ENCODE measurements at regions not wholly inside any gene's neighbourhood (a gene's known extent, or its start where the extent isn't known, plus 50 kb on each side); places are given as distances from the start of the nearest gene placed in this dataset.
A peak's percentile ranks its signal among the peaks of the same experiment; 100 is the strongest.

- no peak for DNase-seq (ENCODE audit: low read depth in 3 of 3)
These were observed 548.5 kb downstream of the SOX6 start for GRCh38 chr11:15807827-15808226.

GRCh38 chr11:15810082-15810481 is 546.3 kb downstream of the SOX6 start:
- DNase-seq (ENCODE audit: low read depth in 3 of 3): no peak

GRCh38 chr11:15810525-15810924 is 545.8 kb downstream of the SOX6 start:
- DNase-seq (ENCODE audit: low read depth in 3 of 3): no peak

- DNase-seq (ENCODE audit: low read depth in 3 of 3): no peak
These were observed 540.8 kb downstream of the SOX6 start for GRCh38 chr11:15815246-15816195.

- DNase-seq (ENCODE audit: low read depth in 3 of 3): no peak
These were observed 540.0 kb downstream of the SOX6 start for GRCh38 chr11:15816260-15816871.

- no peak for DNase-seq (ENCODE audit: low read depth in 3 of 3)
These were observed 539.3 kb downstream of the SOX6 start for GRCh38 chr11:15817001-15817400.

- DNase-seq (ENCODE audit: low read depth in 3 of 3): no peak
These were observed 538.1 kb downstream of the SOX6 start for GRCh38 chr11:15818132-15818842.

GRCh38 chr11:15819679-15820286 is 536.6 kb downstream of the SOX6 start:
- DNase-seq (ENCODE audit: low read depth in 3 of 3): peak in 1 of 3 experiments; percentile 38

GRCh38 chr11:15821451-15821850 is 534.9 kb downstream of the SOX6 start:
- DNase-seq (ENCODE audit: low read depth in 3 of 3): no peak

GRCh38 chr11:15824060-15824459 is 532.3 kb downstream of the SOX6 start:
- DNase-seq (ENCODE audit: low read depth in 3 of 3): no peak

- DNase-seq (ENCODE audit: low read depth in 3 of 3): no peak
These were observed 530.2 kb downstream of the SOX6 start for GRCh38 chr11:15825976-15826650.

GRCh38 chr11:15826826-15827225 is 529.5 kb downstream of the SOX6 start:
- DNase-seq (ENCODE audit: low read depth in 3 of 3): peak in 1 of 3 experiments; percentile 7

- DNase-seq (ENCODE audit: low read depth in 3 of 3): no peak
These were observed 528.0 kb downstream of the SOX6 start for GRCh38 chr11:15828215-15828853.

- no peak for DNase-seq (ENCODE audit: low read depth in 3 of 3)
These were observed 527.0 kb downstream of the SOX6 start for GRCh38 chr11:15829312-15829711.

GRCh38 chr11:15830741-15831428 is 525.5 kb downstream of the SOX6 start:
- no peak for DNase-seq (ENCODE audit: low read depth in 3 of 3)

GRCh38 chr11:15835788-15836411 is 520.4 kb downstream of the SOX6 start:
- no peak for DNase-seq (ENCODE audit: low read depth in 3 of 3)

- no peak for DNase-seq (ENCODE audit: low read depth in 3 of 3)
These were observed 519.6 kb downstream of the SOX6 start for GRCh38 chr11:15836795-15837194.

GRCh38 chr11:15837901-15838489 is 518.4 kb downstream of the SOX6 start:
- DNase-seq (ENCODE audit: low read depth in 3 of 3): no peak

- no peak for DNase-seq (ENCODE audit: low read depth in 3 of 3)
These were observed 517.3 kb downstream of the SOX6 start for GRCh38 chr11:15839061-15839460.

Measured in stimulated activated CD4-positive, alpha-beta T cell treated with anti-CD3 and anti-CD28 coated beads, TNF-alpha, amount 100 ng/mL, for 24 hours (primary cell).